Vagina (tissue), 2 donors: ENCODE measurements at regions not wholly inside any gene's neighbourhood (a gene's known extent, or its start where the extent isn't known, plus 50 kb on each side); places are given as distances from the start of the nearest gene placed in this dataset.

ENCODE experiments used
- POLR2AphosphoS5 ChIP-seq, 2 donors: sonication (generic); formaldehyde crosslinking; IDR thresholded peaks; one replicate each; pipeline ENCODE4 v1.9.0; 2017; ENCODE audit warnings: antibody characterized with exemption in 2 of 2, mild to moderate bottlenecking in 2 of 2, low read depth in 1 of 2; ENCODE audit not compliant: insufficient read depth in 1 of 2
- TF ChIP-seq, protein P1 (sequence below), 3 experiments: fragments of 450-650 bp in 2 of 3; fragments of 200-600 bp in 1 of 3; sonication (generic) in 1 of 3; IDR thresholded peaks; one replicate each; pipeline ENCODE4 v1.5.1; 2017 to 2019; ENCODE audit warnings: antibody characterized with exemption in 3 of 3, mild to moderate bottlenecking in 2 of 3, moderate library complexity in 2 of 3

DNA sequence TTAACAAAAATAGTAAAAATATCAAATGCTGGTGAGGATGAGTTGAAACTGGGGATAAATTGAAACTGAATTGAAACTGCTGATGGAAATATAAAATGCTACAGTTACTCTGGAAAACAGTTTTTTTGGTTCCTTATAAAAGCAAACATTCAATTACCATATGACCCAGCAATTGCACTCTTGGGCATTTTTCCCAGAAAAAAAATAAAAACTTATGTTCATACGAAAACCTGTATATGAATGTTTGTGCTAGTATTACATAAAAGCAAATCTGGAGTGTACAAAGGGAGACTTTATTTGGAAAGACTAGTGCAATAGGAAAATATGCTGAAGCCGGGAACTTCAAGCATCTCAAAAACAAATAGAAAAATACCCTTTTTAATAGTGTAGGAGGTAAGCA, 857.9 kb upstream of the CADM2 start:
- TF ChIP-seq, protein P1, sequence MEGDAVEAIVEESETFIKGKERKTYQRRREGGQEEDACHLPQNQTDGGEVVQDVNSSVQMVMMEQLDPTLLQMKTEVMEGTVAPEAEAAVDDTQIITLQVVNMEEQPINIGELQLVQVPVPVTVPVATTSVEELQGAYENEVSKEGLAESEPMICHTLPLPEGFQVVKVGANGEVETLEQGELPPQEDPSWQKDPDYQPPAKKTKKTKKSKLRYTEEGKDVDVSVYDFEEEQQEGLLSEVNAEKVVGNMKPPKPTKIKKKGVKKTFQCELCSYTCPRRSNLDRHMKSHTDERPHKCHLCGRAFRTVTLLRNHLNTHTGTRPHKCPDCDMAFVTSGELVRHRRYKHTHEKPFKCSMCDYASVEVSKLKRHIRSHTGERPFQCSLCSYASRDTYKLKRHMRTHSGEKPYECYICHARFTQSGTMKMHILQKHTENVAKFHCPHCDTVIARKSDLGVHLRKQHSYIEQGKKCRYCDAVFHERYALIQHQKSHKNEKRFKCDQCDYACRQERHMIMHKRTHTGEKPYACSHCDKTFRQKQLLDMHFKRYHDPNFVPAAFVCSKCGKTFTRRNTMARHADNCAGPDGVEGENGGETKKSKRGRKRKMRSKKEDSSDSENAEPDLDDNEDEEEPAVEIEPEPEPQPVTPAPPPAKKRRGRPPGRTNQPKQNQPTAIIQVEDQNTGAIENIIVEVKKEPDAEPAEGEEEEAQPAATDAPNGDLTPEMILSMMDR (IDR thresholded peaks at IDR 0.05) = no peak
- no peak for TF ChIP-seq POLR2AphosphoS5 (IDR thresholded peaks at IDR 0.05; ENCODE audit: insufficient read depth in 1 of 2, low read depth in 1 of 2)
